HepG2 (cell line): ENCODE measurements at regions not wholly inside any gene's neighbourhood (a gene's known extent, or its start where the extent isn't known, plus 50 kb on each side); places are given as distances from the start of the nearest gene placed in this dataset.

ENCODE experiments used
- ATAC-seq: fragments of 200-7000 bp; cut with Tn5 transposase; 3 replicates; pipeline ENCODE4 v1.9.1; 2020; ENCODE audit warnings: mild to moderate bottlenecking, moderate library complexity
- BruUV-seq: library from RNA; stranded (reverse); fragments of 400-500 nt; replicated peaks from 2 replicates; lab custom pipeline; 2021; lab: Mats Ljungman, UMichigan
- CTCF ChIA-PET: fragments of 300-600 bp; formaldehyde crosslinking; extraction: SDS; loops from one replicate; lab custom pipeline; 2021; ENCODE audit warnings: low total read pairs, inconsistent platforms, low intra/inter-chr PET ratio; lab: Yijun Ruan, JAX
- POLR2A ChIA-PET: fragments of 350-600 bp; sonication (Branson Sonifier 250); formaldehyde crosslinking; loops from one replicate; lab custom pipeline; 2020; ENCODE audit warnings: antibody characterized with exemption, inconsistent platforms; lab: Yijun Ruan, JAX
- DNase-seq: peaks from one replicate; pipeline ENCODE4 v3.0.0-alpha.2; 2015; ENCODE audit warnings: low spot score
- FAIRE-seq: peaks from 3 replicates; lab custom pipeline; 2011; peaks lifted over from hg19 to GRCh38; lab: Jason Lieb, UNC
- H2AFZ ChIP-seq: one replicate; pipeline ENCODE4 v1.6.1; 2011; ENCODE audit warnings: low read length, inconsistent platforms
- H3K27ac ChIP-seq: fragments of 300-600 bp; 3 replicates; pipeline ENCODE4 v1.8.0; 2011; ENCODE audit warnings: mixed run types, mild to moderate bottlenecking, mixed read lengths, low read length, inconsistent platforms; ENCODE audit not compliant: insufficient read depth; ENCODE audit errors: extremely low read length
- H3K27me3 ChIP-seq, 2 experiments: fragments of 200-600 bp in 1 of 2; 2 replicates in 1 of 2; 3 replicates in 1 of 2; pipeline versions ENCODE4 v1.6.0 to v1.8.0; 2011; ENCODE audit warnings: low read length in 2 of 2, mild to moderate bottlenecking in 2 of 2, moderate library complexity in 2 of 2, inconsistent platforms in 1 of 2; ENCODE audit not compliant: insufficient read depth in 2 of 2, control insufficient read depth in 1 of 2
- H3K36me3 ChIP-seq, 2 experiments: fragments of 200-600 bp in 1 of 2; replicated peaks in 1 of 2; 2 replicates in 1 of 2; 3 replicates in 1 of 2; pipeline versions ENCODE4 v1.5.1 to v1.8.0; 2011; ENCODE audit warnings: low read length in 2 of 2, inconsistent platforms in 1 of 2; ENCODE audit not compliant: insufficient read depth in 2 of 2, control insufficient read depth in 1 of 2
- H3K4me1 ChIP-seq: 2 replicates; pipeline ENCODE4 v1.5.1; 2012; ENCODE audit warnings: low read length, inconsistent platforms; ENCODE audit not compliant: insufficient read depth
- H3K4me2 ChIP-seq: 2 replicates; pipeline ENCODE4 v1.6.0; 2011; ENCODE audit warnings: low read depth, low read length, inconsistent platforms
- H3K4me3 ChIP-seq, 3 experiments: fragments of 200-600 bp in 1 of 3; sonication (generic), shearing (Covaris generic) in 1 of 3; replicated peaks in 1 of 3; 2 replicates each; pipeline ENCODE4 v1.5.1; 2011 to 2016; ENCODE audit warnings: low read length in 3 of 3, inconsistent platforms in 2 of 3, low read depth in 2 of 3, mild to moderate bottlenecking in 2 of 3, control low read depth in 1 of 3, mixed read lengths in 1 of 3; ENCODE audit not compliant: insufficient read depth in 1 of 3
- H3K79me2 ChIP-seq: one replicate; pipeline ENCODE4 v1.6.1; 2011; ENCODE audit warnings: low read length, inconsistent platforms; ENCODE audit not compliant: insufficient read depth
- H3K9ac ChIP-seq: 2 replicates; pipeline ENCODE4 v1.6.0; 2011; ENCODE audit warnings: mild to moderate bottlenecking, low read depth, low read length, inconsistent platforms; ENCODE audit not compliant: insufficient read depth
- H3K9me3 ChIP-seq: 2 replicates; pipeline ENCODE4 v1.5.1; 2012; ENCODE audit warnings: mild to moderate bottlenecking, low read length
- H4K20me1 ChIP-seq: 2 replicates; pipeline ENCODE4 v1.6.0; 2011; ENCODE audit warnings: inconsistent platforms, mild to moderate bottlenecking, low read length, moderate library complexity; ENCODE audit not compliant: insufficient read depth
- EZH2 ChIP-seq: conservative IDR thresholded peaks from 2 replicates; pipeline ENCODE4 v1.6.1; 2012; ENCODE audit warnings: mild to moderate bottlenecking, low read depth, low read length, moderate library complexity
- HOXA7 ChIP-seq: sonication (generic); formaldehyde crosslinking; IDR thresholded peaks from 2 replicates; pipeline ENCODE4 v1.8.1; 2022; ENCODE audit warnings: mild to moderate bottlenecking, missing genetic modification reagents, moderate library complexity
- MEF2D ChIP-seq: sonication (generic); formaldehyde crosslinking; IDR thresholded peaks from 2 replicates; pipeline ENCODE4 v1.5.1; 2020; ENCODE audit warnings: mild to moderate bottlenecking, missing genetic modification reagents
- ZNF850 ChIP-seq: sonication (generic); formaldehyde crosslinking; conservative IDR thresholded peaks from 2 replicates; pipeline ENCODE4 v1.9.0; 2021; ENCODE audit warnings: mild to moderate bottlenecking, missing genetic modification reagents
- WGBS: methylation state at CpG from one replicate; pipeline ENCODE4 v1.1.6; 2017; ENCODE audit warnings: low lambda C conversion rate; 5-methylcytosine and 5-hydroxymethylcytosine counted together
- in situ Hi-C: cut with HindIII; loops from 2 replicates; pipeline ENCODE4 v1.10.0; 2017; ENCODE audit warnings: low pct_unique_long_range_greater_than_20kb; ENCODE audit not compliant: extremely low pct_ligation_motif_present
- intact Hi-C: fragments of 100-400 bp; cut with micrococcal nuclease; formaldehyde crosslinking; loops from one replicate; pipeline ENCODE4 v1.10.0; 2022; ENCODE audit not compliant: unreplicated experiment

DNA sequence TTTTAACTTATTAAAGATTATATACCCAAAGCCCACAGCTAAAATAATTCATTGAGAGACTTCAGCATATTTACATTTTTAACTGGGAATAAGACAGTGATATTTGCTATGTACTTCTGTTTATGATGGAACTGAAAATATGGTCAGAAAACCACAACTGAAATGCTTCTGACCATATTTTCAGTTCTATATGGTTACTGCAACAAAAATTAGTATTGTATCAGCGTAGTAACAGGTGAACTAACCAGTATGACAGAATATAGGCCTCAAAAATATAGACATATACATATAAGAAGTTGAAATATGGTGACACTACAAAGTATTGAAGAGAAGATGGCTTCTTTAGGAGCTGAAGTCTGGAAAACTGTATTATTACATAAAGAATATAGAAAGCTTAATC is 857.4 kb downstream of the OLFM4 start:
- Histone ChIP-seq H2AFZ (no peak overlapping the region), H3K4me3 (no peak overlapping the region), H3K79me2 (no peaks in the 10 kb centered on the region), H4K20me1 (no peaks in the 10 kb centered on the region), H3K4me2 (no peak overlapping the region), H3K36me3 (no peaks in the 10 kb centered on the region), H3K4me1 (no peaks in the 10 kb centered on the region), H3K9me3 (peaks cover 30% of the 10 kb centered on the region), H3K27me3 (no peaks in the 10 kb centered on the region), H3K9ac (no peak overlapping the region), H3K27ac (no peak overlapping the region)
- ChIA-PET CTCF (no interaction called here), POLR2A (no interaction called here)
- 0% methylated on average over 1 of the region's 1 CpG for WGBS
- intact Hi-C loops, result no loop called here
- in situ Hi-C loops, result no loop called here
- DNase-seq (no peak), ATAC-seq (no peak), FAIRE-seq (no peak)
- no peak for TF ChIP-seq EZH2
- TF ChIP-seq MEF2D (CRISPR knock-in tag), result no peak
- no TSS peak for BruUV-seq

DNA sequence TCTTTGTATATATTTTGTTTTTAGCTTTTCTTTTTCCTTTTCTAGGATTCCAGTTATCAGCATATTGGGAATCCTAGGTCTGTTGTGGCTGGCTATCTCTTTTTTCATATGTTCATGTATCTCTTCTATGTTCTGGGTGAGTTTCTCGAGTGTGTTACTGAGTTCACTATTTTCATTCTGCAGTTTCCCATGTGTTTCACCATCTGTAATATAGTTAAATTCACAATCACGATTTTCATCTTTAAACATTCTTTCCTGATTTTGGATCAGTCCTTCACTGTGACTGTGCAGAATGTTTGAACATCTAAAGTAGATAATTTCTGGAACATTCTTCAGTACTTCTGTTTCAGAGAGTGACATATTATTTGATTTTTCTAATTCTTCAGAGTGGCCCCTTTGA is 862.1 kb downstream of the OLFM4 start:
- DNase-seq (no peak), ATAC-seq (no peak)
- POLR2A ChIA-PET, result no interaction called here
- no peak overlapping the region for H3K27ac ChIP-seq
- CTCF ChIA-PET, result no interaction called here
- no peaks in the 10 kb centered on the region for H3K79me2 ChIP-seq
- H3K4me1 ChIP-seq, result no peaks in the 10 kb centered on the region
- in situ Hi-C loops, result no loop called here
- H3K27me3 ChIP-seq, result no peaks in the 10 kb centered on the region
- peaks cover 31% of the 10 kb centered on the region for H3K9me3 ChIP-seq
- no peaks in the 10 kb centered on the region for H3K36me3 ChIP-seq
- TF ChIP-seq HOXA7 (CRISPR knock-in tag) (no peak), ZNF850 (CRISPR knock-in tag) (no peak)
- TF ChIP-seq, all 625 proteins: peak for 0
- intact Hi-C loops, result no loop called here
- Histone ChIP-seq H3K4me2 (no peak overlapping the region), H2AFZ (no peak overlapping the region), H3K9ac (no peak overlapping the region), H4K20me1 (no peaks in the 10 kb centered on the region), H3K4me3 (no peak overlapping the region)
- no TSS peak for BruUV-seq
- WGBS, result 1% methylated on average over 2 of the region's 2 CpGs
- FAIRE-seq, result no peak
